Activated CD8-positive, alpha-beta T cell treated with anti-CD3 and anti-CD28 coated beads for 36 hours (primary cell): ENCODE measurements at regions not wholly inside any gene's neighbourhood (a gene's known extent, or its start where the extent isn't known, plus 50 kb on each side); places are given as distances from the start of the nearest gene placed in this dataset.

Experiments
- ATAC-seq: fragments of 200-7000 bp; cut with Tn5 transposase; one replicate; pipeline ENCODE4 v1.10.0; 2021; ENCODE audit warnings: mild to moderate bottlenecking, moderate library complexity
- CTCF ChIA-PET: fragments of 350-600 bp; sonication (Branson Sonifier 250); formaldehyde crosslinking; loops from one replicate; lab custom pipeline; 2021; ENCODE audit warnings: antibody characterized with exemption; lab: Charles Lee
- POLR2A ChIA-PET: fragments of 350-600 bp; sonication (Branson Sonifier 250); formaldehyde crosslinking; loops from one replicate; lab custom pipeline; 2021; ENCODE audit warnings: antibody characterized with exemption; lab: Charles Lee
- DNase-seq: peaks from one replicate; pipeline ENCODE4 v3.0.0-alpha.2; 2020
- H3K27ac Mint-ChIP-seq: one replicate; pipeline ENCODE4 v1.8.0; 2021; ENCODE audit warnings: mild to moderate bottlenecking, mixed read lengths
- H3K27me3 Mint-ChIP-seq: one replicate; pipeline ENCODE4 v1.8.0; 2021; ENCODE audit warnings: mixed read lengths
- H3K36me3 Mint-ChIP-seq: one replicate; pipeline ENCODE4 v1.8.0; 2021; ENCODE audit warnings: low read depth, mixed read lengths
- H3K4me1 Mint-ChIP-seq: one replicate; pipeline ENCODE4 v1.8.0; 2021; ENCODE audit warnings: low read depth, mixed read lengths
- H3K4me3 Mint-ChIP-seq: one replicate; pipeline ENCODE4 v1.8.0; 2021; ENCODE audit warnings: mild to moderate bottlenecking, moderate library complexity, mixed read lengths
- H3K9me3 Mint-ChIP-seq: one replicate; pipeline ENCODE4 v1.8.0; 2021; ENCODE audit warnings: mixed read lengths
- CTCF ChIP-seq: fragments of 200-600 bp; IDR thresholded peaks from one replicate; pipeline ENCODE4 v1.8.0; 2022; ENCODE audit warnings: antibody characterized with exemption, mild to moderate bottlenecking
- intact Hi-C: fragments of 100-400 bp; cut with micrococcal nuclease; formaldehyde crosslinking; loops from one replicate; pipeline ENCODE4 v1.10.0; 2022

DNA sequence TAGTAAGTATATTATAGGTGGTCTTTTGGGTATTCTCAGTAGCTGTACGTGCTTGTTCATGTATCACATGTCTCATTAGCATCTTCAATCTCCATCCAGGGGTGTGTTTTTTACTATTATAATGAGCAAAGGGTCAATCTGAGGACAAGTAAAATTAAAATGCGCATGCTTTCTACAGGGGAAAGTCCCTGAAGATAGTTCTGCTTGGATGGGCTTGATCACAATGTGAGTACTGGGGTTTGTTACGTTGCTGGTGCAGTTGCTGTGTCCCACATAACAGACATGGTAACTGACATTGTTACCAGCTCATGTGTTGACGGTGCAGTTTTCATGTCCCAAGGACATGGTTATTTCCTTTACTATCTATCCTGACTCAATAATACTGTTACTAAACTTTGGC is 65.9 kb downstream of the UCHL1 start:
- TF ChIP-seq CTCF, result no peak
- ChIA-PET POLR2A (no interaction called here), CTCF (no interaction called here)
- no peaks in the 10 kb centered on the region for H3K4me1 Mint-ChIP-seq
- DNase-seq (no peak), ATAC-seq (no peak)
- H3K9me3 Mint-ChIP-seq, result peaks cover 2% of the 10 kb centered on the region
- intact Hi-C loops, result no loop called here
- peaks cover 2% of the 10 kb centered on the region for H3K27me3 Mint-ChIP-seq
- no peaks in the 10 kb centered on the region for H3K36me3 Mint-ChIP-seq
- H3K27ac Mint-ChIP-seq, result no peak overlapping the region
- no peak overlapping the region for H3K4me3 Mint-ChIP-seq

DNA sequence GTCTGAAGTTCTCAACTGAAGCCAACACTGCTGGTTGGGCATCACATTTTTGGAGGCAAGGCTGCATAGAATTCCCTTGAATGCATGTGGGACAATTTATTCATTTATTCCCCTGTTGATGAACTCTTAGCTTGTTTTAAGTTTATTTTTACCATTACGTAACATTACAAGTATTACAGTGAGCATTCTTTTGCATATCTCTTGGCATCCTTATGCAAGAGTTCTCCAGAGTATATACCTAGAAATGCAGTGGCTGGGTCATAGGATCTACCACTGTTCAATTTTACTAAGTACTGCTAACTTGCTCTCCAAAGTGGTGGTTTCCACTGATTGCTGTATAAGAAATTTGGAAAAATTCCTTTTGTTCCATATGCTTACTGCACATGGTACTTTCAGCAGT is 66.5 kb downstream of the UCHL1 start:
- Mint-ChIP-seq H3K27ac (no peak overlapping the region), H3K4me1 (no peaks in the 10 kb centered on the region), H3K27me3 (peaks cover 2% of the 10 kb centered on the region), H3K36me3 (no peaks in the 10 kb centered on the region), H3K9me3 (peaks cover 2% of the 10 kb centered on the region), H3K4me3 (no peak overlapping the region)
- no peak for ATAC-seq
- intact Hi-C loops, result no loop called here
- POLR2A ChIA-PET, result no interaction called here
- no peak for TF ChIP-seq CTCF
- no peak for DNase-seq
- CTCF ChIA-PET, result no interaction called here

- intact Hi-C loops, result no loop called here
- Mint-ChIP-seq H3K9me3 (peaks cover 2% of the 10 kb centered on the region), H3K27me3 (peaks cover 2% of the 10 kb centered on the region), H3K27ac (no peak overlapping the region), H3K36me3 (no peaks in the 10 kb centered on the region), H3K4me1 (no peaks in the 10 kb centered on the region), H3K4me3 (no peak overlapping the region)
- POLR2A ChIA-PET, result no interaction called here
- CTCF ChIA-PET, result no interaction called here
- no peak for DNase-seq
- no peak for TF ChIP-seq CTCF
- ATAC-seq, result no peak
Observed at GRCh38 chr4:41323706-41324105, 67.0 kb downstream of the UCHL1 start.

GRCh38 chr4:41324861-41325260 is 68.1 kb downstream of the UCHL1 start:
- CTCF ChIA-PET, result no interaction called here
- peaks cover 2% of the 10 kb centered on the region for H3K9me3 Mint-ChIP-seq

DNA sequence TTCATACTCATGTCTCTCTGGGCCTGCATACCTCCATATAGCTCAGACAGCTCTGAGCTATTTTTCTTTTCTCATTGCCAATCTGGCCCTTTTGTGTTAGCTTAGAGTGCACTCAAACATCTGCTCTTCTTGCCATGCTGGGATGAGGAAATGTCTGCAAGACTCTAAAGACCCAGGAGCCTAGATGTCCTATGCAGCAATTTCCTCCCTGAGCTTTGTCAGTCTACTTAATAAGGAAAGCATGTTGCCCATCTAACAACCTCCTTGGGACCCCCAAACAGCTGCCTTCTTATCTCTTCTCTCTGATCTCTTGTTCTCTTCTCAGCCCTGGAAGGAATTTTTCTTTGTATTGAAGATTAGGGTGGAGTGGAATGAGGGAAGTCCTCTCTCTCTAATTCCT is 69.2 kb downstream of the UCHL1 start:
- H3K27me3 Mint-ChIP-seq, result peaks cover 2% of the 10 kb centered on the region
- DNase-seq (no peak), ATAC-seq (no peak)
- ChIA-PET POLR2A (no interaction called here), CTCF (no interaction called here)
- no peaks in the 10 kb centered on the region for H3K36me3 Mint-ChIP-seq
- intact Hi-C loops, result no loop called here
- H3K4me3 Mint-ChIP-seq, result no peak overlapping the region
- no peak for TF ChIP-seq CTCF
- H3K9me3 Mint-ChIP-seq, result peaks cover 2% of the 10 kb centered on the region
- no peak overlapping the region for H3K27ac Mint-ChIP-seq
- H3K4me1 Mint-ChIP-seq, result no peaks in the 10 kb centered on the region

More at GRCh38 chr4:41324861-41325260, 68.1 kb downstream of the UCHL1 start:
- no peak overlapping the region for H3K4me3 Mint-ChIP-seq
- POLR2A ChIA-PET, result no interaction called here
- DNase-seq (no peak), ATAC-seq (no peak)
- intact Hi-C loops, result no loop called here
- H3K27ac Mint-ChIP-seq, result no peak overlapping the region
- H3K27me3 Mint-ChIP-seq, result peaks cover 2% of the 10 kb centered on the region
- no peaks in the 10 kb centered on the region for H3K36me3 Mint-ChIP-seq
- no peaks in the 10 kb centered on the region for H3K4me1 Mint-ChIP-seq
- TF ChIP-seq CTCF, result no peak
